ENCODE measurements at regions not wholly inside any gene's neighbourhood (a gene's known extent, or its start where the extent isn't known, plus 50 kb on each side); places are given as distances from the start of the nearest gene placed in this dataset.

- DNase-seq (ENCODE audit: low spot score): no peak
- in situ Hi-C loops (cut with MboI; ENCODE audit: low sequenced_read_pairs, unreplicated experiment): no loop called here
- no peak for TF ChIP-seq CTCF (IDR thresholded peaks at IDR 0.05; ENCODE audit: borderline replicate concordance, control extremely low read depth, extremely low read depth, insufficient read depth, missing control alignments)
Measured at GRCh38 chr4:63123441-63123840, 1285.8 kb downstream of the TECRL start.

- in situ Hi-C loops (cut with MboI; ENCODE audit: low sequenced_read_pairs, unreplicated experiment): no loop called here
- no peak for TF ChIP-seq CTCF (IDR thresholded peaks at IDR 0.05; ENCODE audit: borderline replicate concordance, control extremely low read depth, extremely low read depth, insufficient read depth, missing control alignments)
Measured at GRCh38 chr4:63122955-63123354, 1286.3 kb downstream of the TECRL start.

GRCh38 chr4:63106600-63106999 is 1302.7 kb downstream of the TECRL start:
- DNase-seq (ENCODE audit: low spot score): no peak
- no peak for TF ChIP-seq CTCF (IDR thresholded peaks at IDR 0.05; ENCODE audit: borderline replicate concordance, control extremely low read depth, extremely low read depth, insufficient read depth, missing control alignments)
- in situ Hi-C loops (cut with MboI; ENCODE audit: low sequenced_read_pairs, unreplicated experiment): no loop called here

More at GRCh38 chr4:63122955-63123354, 1286.3 kb downstream of the TECRL start:
- no peak for DNase-seq (ENCODE audit: low spot score)

- in situ Hi-C loops (cut with MboI; ENCODE audit: low sequenced_read_pairs, unreplicated experiment): no loop called here
- no peak for DNase-seq (ENCODE audit: low spot score)
- TF ChIP-seq CTCF (IDR thresholded peaks at IDR 0.05; ENCODE audit: borderline replicate concordance, control extremely low read depth, extremely low read depth, insufficient read depth, missing control alignments): no peak
Measured at GRCh38 chr4:63105839-63106238, 1303.4 kb downstream of the TECRL start.

GRCh38 chr4:63090641-63091040 is 1318.6 kb downstream of the TECRL start:
- no peak for DNase-seq (ENCODE audit: low spot score)
- TF ChIP-seq CTCF (IDR thresholded peaks at IDR 0.05; ENCODE audit: borderline replicate concordance, control extremely low read depth, extremely low read depth, insufficient read depth, missing control alignments): no peak
- in situ Hi-C loops (cut with MboI; ENCODE audit: low sequenced_read_pairs, unreplicated experiment): no loop called here

GRCh38 chr4:63085091-63085490 is 1324.2 kb downstream of the TECRL start:
- no peak for DNase-seq (ENCODE audit: low spot score)
- TF ChIP-seq CTCF (IDR thresholded peaks at IDR 0.05; ENCODE audit: borderline replicate concordance, control extremely low read depth, extremely low read depth, insufficient read depth, missing control alignments): no peak
- in situ Hi-C loops (cut with MboI; ENCODE audit: low sequenced_read_pairs, unreplicated experiment): no loop called here

- DNase-seq (ENCODE audit: low spot score): no peak
- in situ Hi-C loops (cut with MboI; ENCODE audit: low sequenced_read_pairs, unreplicated experiment): no loop called here
Measured at GRCh38 chr4:63080934-63081333, 1328.3 kb downstream of the TECRL start.

More at GRCh38 chr4:63080934-63081333, 1328.3 kb downstream of the TECRL start:
- TF ChIP-seq CTCF (IDR thresholded peaks at IDR 0.05; ENCODE audit: borderline replicate concordance, control extremely low read depth, extremely low read depth, insufficient read depth, missing control alignments): no peak
